Panc1 (cell line): ENCODE measurements at regions not wholly inside any gene's neighbourhood (a gene's known extent, or its start where the extent isn't known, plus 50 kb on each side); places are given as distances from the start of the nearest gene placed in this dataset.

Experiments
- ATAC-seq: fragments of 200-7000 bp; cut with Tn5 transposase; 2 replicates; pipeline ENCODE4 v1.9.1; 2020; ENCODE audit warnings: mild to moderate bottlenecking, moderate library complexity
- BruUV-seq: library from RNA; stranded (reverse); fragments of 400-500 nt; replicated peaks from 2 replicates; lab custom pipeline; 2021; lab: Mats Ljungman, UMichigan
- CTCF ChIA-PET: fragments of 300-600 bp; sonication (Branson Sonifier 250); formaldehyde crosslinking; loops from one replicate; lab custom pipeline; 2022; ENCODE audit warnings: antibody characterized with exemption; lab: Charles Lee
- POLR2A ChIA-PET: fragments of 300-600 bp; sonication (Branson Sonifier 250); formaldehyde crosslinking; loops from one replicate; lab custom pipeline; 2022; ENCODE audit warnings: antibody characterized with exemption; lab: Charles Lee
- DNase-seq: peaks from one replicate; pipeline ENCODE4 v3.0.0-alpha.2; 2010; ENCODE audit warnings: low read depth, low spot score
- H3K27ac ChIP-seq: 2 replicates; pipeline ENCODE4 v1.5.1; 2011; ENCODE audit warnings: mild to moderate bottlenecking, low read length, inconsistent platforms
- H3K27me3 ChIP-seq: fragments of 200-500 bp; sonication (Bioruptor generic); 2 replicates; pipeline ENCODE4 v1.6.0; 2014; ENCODE audit warnings: low read length, inconsistent platforms; ENCODE audit not compliant: control insufficient read depth, insufficient read depth
- H3K36me3 ChIP-seq: fragments of 200-500 bp; sonication (Bioruptor generic); 2 replicates; pipeline ENCODE4 v1.5.1; 2014; ENCODE audit warnings: inconsistent platforms, mild to moderate bottlenecking, low read length, moderate library complexity; ENCODE audit not compliant: control insufficient read depth, insufficient read depth
- H3K4me1 ChIP-seq: 2 replicates; pipeline ENCODE4 v1.5.1; 2011; ENCODE audit warnings: inconsistent platforms, mild to moderate bottlenecking, low read length, moderate library complexity; ENCODE audit not compliant: control insufficient read depth, insufficient read depth
- H3K4me3 ChIP-seq, 2 experiments: 2 replicates each; pipeline ENCODE4 v1.5.1; 2011 to 2012; ENCODE audit warnings: low read depth in 2 of 2, low read length in 2 of 2, mild to moderate bottlenecking in 2 of 2, inconsistent platforms in 1 of 2, moderate library complexity in 1 of 2
- H3K9me3 ChIP-seq: fragments of 200-500 bp; sonication (Bioruptor generic); 2 replicates; pipeline ENCODE4 v1.5.1; 2014; ENCODE audit warnings: low read depth, mild to moderate bottlenecking, inconsistent platforms, low read length, moderate library complexity; ENCODE audit not compliant: control insufficient read depth, insufficient read depth
- CTCF ChIP-seq: fragments of 450-650 bp; IDR thresholded peaks from 2 replicates; pipeline ENCODE4 v1.5.1; 2017; ENCODE audit warnings: mild to moderate bottlenecking
- REST ChIP-seq, 2 experiments: IDR thresholded peaks; 2 replicates each; pipeline ENCODE4 v1.6.1; 2011 to 2012; ENCODE audit warnings: low read depth in 2 of 2, control low read depth in 1 of 2, low read length in 1 of 2, mild to moderate bottlenecking in 1 of 2, moderate library complexity in 1 of 2; ENCODE audit not compliant: insufficient read depth in 1 of 2
- SIN3A ChIP-seq: IDR thresholded peaks from 2 replicates; pipeline ENCODE4 v1.6.1; 2012; ENCODE audit warnings: low read depth, mild to moderate bottlenecking, low read length, moderate library complexity, borderline replicate concordance; ENCODE audit not compliant: insufficient read depth
- TCF7L2 ChIP-seq: IDR thresholded peaks from 2 replicates; pipeline ENCODE4 v1.6.1; 2011; ENCODE audit warnings: mild to moderate bottlenecking, low read depth, low read length, inconsistent platforms
- in situ Hi-C: cut with HindIII; loops from 2 replicates; pipeline ENCODE4 v1.10.0; 2016; ENCODE audit warnings: low sequenced_read_pairs, low pct_unique_long_range_greater_than_20kb
- intact Hi-C: fragments of 100-400 bp; cut with micrococcal nuclease; formaldehyde crosslinking; loops from one replicate; pipeline ENCODE4 v1.10.0; 2022; ENCODE audit not compliant: unreplicated experiment

DNA sequence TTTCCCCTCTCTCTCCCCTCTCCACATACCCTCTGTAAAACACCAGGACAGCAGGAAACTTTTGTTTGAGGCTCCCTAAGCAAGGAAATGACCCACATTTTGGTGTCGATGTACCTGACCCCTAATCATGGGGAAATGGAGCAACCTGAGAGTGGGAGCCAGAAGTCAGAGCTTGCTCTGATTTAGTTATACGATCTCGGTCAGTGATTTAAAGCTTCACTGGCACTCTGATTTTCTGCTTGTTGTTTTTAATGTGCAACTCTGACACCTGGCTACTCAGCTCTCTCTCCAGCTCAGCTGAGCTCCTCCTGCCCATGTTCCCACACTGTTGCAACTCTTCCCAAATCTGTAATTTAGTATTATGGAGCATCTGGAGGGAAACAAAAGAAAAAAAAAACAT, 408.6 kb downstream of the ADAM29 start:
- intact Hi-C loops (no loop called here), in situ Hi-C loops (no loop called here)
- ChIA-PET POLR2A (no interaction called here), CTCF (no interaction called here)
- no peaks in the 10 kb centered on the region for H3K36me3 ChIP-seq
- no peaks in the 10 kb centered on the region for H3K4me1 ChIP-seq
- no peak overlapping the region for H3K4me3 ChIP-seq
- no peaks in the 10 kb centered on the region for H3K9me3 ChIP-seq
- H3K27me3 ChIP-seq, result no peaks in the 10 kb centered on the region
- no peak overlapping the region for H3K27ac ChIP-seq
- DNase-seq (no peak), ATAC-seq (no peak)
- no peak for TF ChIP-seq TCF7L2
- BruUV-seq, result no TSS peak

DNA sequence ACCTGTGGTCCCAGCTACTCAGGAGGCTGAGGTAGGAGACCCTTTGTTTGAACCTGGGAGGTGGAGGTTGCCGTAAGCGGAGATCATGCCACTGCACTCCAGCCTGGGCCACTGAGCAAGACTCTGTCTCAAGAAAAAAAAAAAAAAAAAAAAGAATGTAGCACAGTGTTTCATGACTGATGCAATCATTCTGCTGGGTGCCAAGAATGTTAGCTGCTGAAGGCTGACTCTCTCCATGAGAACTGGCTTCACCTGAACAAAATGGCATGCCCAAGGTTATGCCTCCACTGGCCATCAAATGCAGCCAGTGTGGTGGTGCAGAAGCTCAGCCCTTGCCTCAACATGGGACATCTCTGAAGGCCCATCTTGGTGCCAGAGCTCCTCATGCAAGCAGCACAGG, 412.1 kb downstream of the ADAM29 start:
- H3K9me3 ChIP-seq, result no peaks in the 10 kb centered on the region
- intact Hi-C loops (no loop called here), in situ Hi-C loops (no loop called here)
- BruUV-seq, result no TSS peak
- DNase-seq, result no peak
- TF ChIP-seq REST (IDR thresholded peaks at IDR 0.05; ENCODE audit: insufficient read depth in 1 of 2, low read depth in 2 of 2, low read length in 1 of 2) (no peak), CTCF (no peak), SIN3A (no peak)
- no peak overlapping the region for H3K4me3 ChIP-seq
- POLR2A ChIA-PET, result no interaction called here
- H3K27ac ChIP-seq, result no peak overlapping the region
- no peak for ATAC-seq
- H3K27me3 ChIP-seq, result no peaks in the 10 kb centered on the region
- CTCF ChIA-PET, result no interaction called here
- H3K36me3 ChIP-seq, result no peaks in the 10 kb centered on the region
- no peaks in the 10 kb centered on the region for H3K4me1 ChIP-seq

GRCh38 chr4:175330652-175331051, 412.5 kb downstream of the ADAM29 start:
- no peak for ATAC-seq
- intact Hi-C loops, result no loop called here

More at GRCh38 chr4:175330652-175331051, 412.5 kb downstream of the ADAM29 start:
- in situ Hi-C loops, result no loop called here
- no peak for TF ChIP-seq SIN3A
- Histone ChIP-seq H3K4me1 (no peaks in the 10 kb centered on the region), H3K27me3 (no peaks in the 10 kb centered on the region), H3K4me3 (no peak overlapping the region), H3K9me3 (no peaks in the 10 kb centered on the region), H3K27ac (no peak overlapping the region), H3K36me3 (no peaks in the 10 kb centered on the region)
- ChIA-PET CTCF (no interaction called here), POLR2A (no interaction called here)
- DNase-seq, result no peak
- no TSS peak for BruUV-seq
